IMR-90 (cell line): ENCODE measurements at regions not wholly inside any gene's neighbourhood (a gene's known extent, or its start where the extent isn't known, plus 50 kb on each side); places are given as distances from the start of the nearest gene placed in this dataset.

ENCODE experiments used
- ATAC-seq: fragments of 200-7000 bp; cut with Tn5 transposase; 2 replicates; pipeline ENCODE4 v1.9.1; 2020; ENCODE audit warnings: low read depth, mild to moderate bottlenecking, moderate library complexity
- BruUV-seq: library from RNA; stranded (reverse); fragments of 400-500 nt; replicated peaks from 2 replicates; lab custom pipeline; 2021; lab: Mats Ljungman, UMichigan
- CTCF ChIA-PET: fragments of 300-600 bp; formaldehyde crosslinking; extraction: SDS; loops from one replicate; lab custom pipeline; 2021; ENCODE audit warnings: antibody characterized with exemption; lab: Yijun Ruan, JAX
- POLR2A ChIA-PET: fragments of 300-600 bp; sonication (Branson Sonifier 250); formaldehyde crosslinking; loops from one replicate; lab custom pipeline; 2022; ENCODE audit warnings: antibody characterized with exemption; ENCODE audit not compliant: unreplicated experiment; lab: Charles Lee
- DNase-seq: peaks from one replicate; pipeline ENCODE4 v3.0.0; 2013
- H2AFZ ChIP-seq: replicated peaks from 2 replicates; pipeline ENCODE3; 2013; ENCODE audit warnings: low read length, mild to moderate bottlenecking; ENCODE audit not compliant: poor library complexity
- H2AK5ac ChIP-seq: 2 replicates; pipeline ENCODE4 v1.6.1; 2013; ENCODE audit warnings: low read depth, low read length, inconsistent platforms
- H2AK9ac ChIP-seq: replicated peaks from 2 replicates; pipeline ENCODE3; 2013; ENCODE audit warnings: mild to moderate bottlenecking, low read depth, low read length, moderate library complexity; ENCODE audit not compliant: poor library complexity
- H2BK120ac ChIP-seq: 2 replicates; pipeline ENCODE4 v1.6.1; 2013; ENCODE audit warnings: low read depth, low read length, inconsistent platforms
- H2BK15ac ChIP-seq: 3 replicates; pipeline ENCODE4 v1.6.1; 2013; ENCODE audit warnings: low read depth, low read length, inconsistent platforms
- H2BK20ac ChIP-seq: 2 replicates; pipeline ENCODE4 v1.6.1; 2013; ENCODE audit warnings: low read depth, mild to moderate bottlenecking, inconsistent platforms, low read length, moderate library complexity
- H2BK5ac ChIP-seq: 2 replicates; pipeline ENCODE4 v1.6.1; 2013; ENCODE audit warnings: mild to moderate bottlenecking, low read depth, low read length, inconsistent platforms; ENCODE audit not compliant: poor library complexity, severe bottlenecking
- H3K14ac ChIP-seq: replicated peaks from 2 replicates; pipeline ENCODE4 v1.6.1; 2013; ENCODE audit warnings: low read depth, low read length, inconsistent platforms
- H3K18ac ChIP-seq: 2 replicates; pipeline ENCODE4 v1.6.1; 2013; ENCODE audit warnings: low read depth, low read length, control low read depth
- H3K23ac ChIP-seq: 2 replicates; pipeline ENCODE4 v1.6.1; 2013; ENCODE audit warnings: low read depth, low read length, inconsistent platforms
- H3K27ac ChIP-seq: 2 replicates; pipeline ENCODE4 v1.5.1; 2013; ENCODE audit warnings: mild to moderate bottlenecking, control low read depth, low read length; ENCODE audit not compliant: insufficient read depth
- H3K27me3 ChIP-seq: 2 replicates; pipeline ENCODE4 v1.6.1; 2013; ENCODE audit warnings: low read length; ENCODE audit not compliant: control insufficient read depth, insufficient read depth
- H3K36me3 ChIP-seq: 2 replicates; pipeline ENCODE4 v1.6.1; 2013; ENCODE audit warnings: low read length, mixed read lengths; ENCODE audit not compliant: control insufficient read depth, insufficient read depth
- H3K4ac ChIP-seq: 2 replicates; pipeline ENCODE4 v1.6.1; 2013; ENCODE audit warnings: low read depth, low read length, inconsistent platforms
- H3K4me1 ChIP-seq: 2 replicates; pipeline ENCODE4 v1.6.1; 2013; ENCODE audit warnings: low read length, mixed read lengths; ENCODE audit not compliant: control insufficient read depth, insufficient read depth
- H3K4me2 ChIP-seq: 2 replicates; pipeline ENCODE4 v1.6.1; 2013; ENCODE audit warnings: low read depth, mild to moderate bottlenecking, control low read depth, low read length, moderate library complexity
- H3K4me3 ChIP-seq: 2 replicates; pipeline ENCODE4 v1.5.1; 2013; ENCODE audit warnings: low read depth, mild to moderate bottlenecking, control low read depth, low read length, moderate library complexity; ENCODE audit not compliant: insufficient read depth
- H3K56ac ChIP-seq: 2 replicates; pipeline ENCODE4 v1.6.1; 2013; ENCODE audit warnings: low read length, inconsistent platforms; ENCODE audit not compliant: insufficient read depth; ENCODE audit errors: extremely low read depth
- H3K79me1 ChIP-seq, 2 experiments: 2 replicates each; pipeline ENCODE4 v1.6.1; 2013; ENCODE audit warnings: low read length in 2 of 2, inconsistent platforms in 1 of 2, low read depth in 1 of 2
- H3K9ac ChIP-seq: 2 replicates; pipeline ENCODE4 v1.6.1; 2013; ENCODE audit warnings: low read depth, low read length, control low read depth
- H3K9me1 ChIP-seq: 2 replicates; pipeline ENCODE4 v1.6.1; 2013; ENCODE audit warnings: low read length, inconsistent platforms; ENCODE audit not compliant: insufficient read depth
- H3K9me3 ChIP-seq: 2 replicates; pipeline ENCODE4 v1.6.1; 2013; ENCODE audit warnings: low read length; ENCODE audit not compliant: control insufficient read depth, insufficient read depth
- H4K20me1 ChIP-seq: 2 replicates; pipeline ENCODE4 v1.6.1; 2013; ENCODE audit warnings: low read length, inconsistent platforms; ENCODE audit not compliant: insufficient read depth
- H4K5ac ChIP-seq: 2 replicates; pipeline ENCODE4 v1.6.1; 2013; ENCODE audit warnings: mild to moderate bottlenecking, low read depth, low read length, control low read depth
- H4K8ac ChIP-seq, 2 experiments: 2 replicates each; pipeline ENCODE4 v1.6.1; 2013; ENCODE audit warnings: low read depth in 2 of 2, low read length in 2 of 2, control low read depth in 1 of 2, inconsistent platforms in 1 of 2
- H4K91ac ChIP-seq: 2 replicates; pipeline ENCODE4 v1.6.1; 2013; ENCODE audit warnings: low read depth, low read length, inconsistent platforms; ENCODE audit not compliant: insufficient read depth
- NFE2L2 ChIP-seq: fragments of 150-350 bp; IDR thresholded peaks from 2 replicates; pipeline ENCODE4 v1.6.1; 2016; ENCODE audit warnings: low read depth, mild to moderate bottlenecking, low read length
- WGBS, 2 experiments: methylation state at CpG; one replicate each; pipeline versions ENCODE4 v1.1.5 to v1.1.7; 2013; ENCODE audit warnings: missing lambda C conversion rate in 2 of 2; ENCODE audit not compliant: insufficient read length in 1 of 2; ENCODE audit errors: extremely low coverage in 2 of 2; 5-methylcytosine and 5-hydroxymethylcytosine counted together
- dilution Hi-C: fragments of 300-500 bp; cut with HindIII; formaldehyde crosslinking; loops from one replicate; pipeline ENCODE4 v1.14.3; 2018; ENCODE audit warnings: low sequenced_read_pairs; ENCODE audit not compliant: unreplicated experiment
- in situ Hi-C: fragments of 300-500 bp; cut with MboI; formaldehyde crosslinking; loops from 3 replicates; pipeline ENCODE4 v1.14.3; 2019; ENCODE audit warnings: low sequenced_read_pairs, inconsistent platforms, mixed read lengths
- intact Hi-C: fragments of 100-400 bp; cut with micrococcal nuclease; formaldehyde crosslinking; loops from 2 replicates; pipeline ENCODE4 v1.10.0; 2022

- no peak overlapping the region for H3K4ac ChIP-seq
- DNase-seq (no peak), ATAC-seq (no peak)
- no peak overlapping the region for H3K18ac ChIP-seq
- H3K9me1 ChIP-seq, result no peaks in the 10 kb centered on the region
- dilution Hi-C loops, result no loop called here
- H3K9ac ChIP-seq, result no peak overlapping the region
- no TSS peak for BruUV-seq
- WGBS, 2 experiments, result no CpG with 5 or more reads among the region's 3 CpGs
- no peak overlapping the region for H3K4me3 ChIP-seq
- ChIA-PET CTCF (no interaction called here), POLR2A (no interaction called here)
- intact Hi-C loops, result loop anchor here (10.0 kb wide), 1 partner anchor 170 kb away; no protein-coding TSS in a partner anchor
- no peak overlapping the region for H4K5ac ChIP-seq
- no peak overlapping the region for H4K8ac ChIP-seq
- no peak overlapping the region for H2BK15ac ChIP-seq
- no peak for TF ChIP-seq NFE2L2
- no peak overlapping the region for H2AK5ac ChIP-seq
- H3K27ac ChIP-seq, result no peak overlapping the region
- no peak overlapping the region for H3K4me2 ChIP-seq
- H2AK9ac ChIP-seq, result no peak overlapping the region
- H3K27me3 ChIP-seq, result 0 out of 2 replicates have a peak, but pooled peaks cover 2% of the 10 kb centered on the region
- no peak overlapping the region for H3K23ac ChIP-seq
- no peaks in the 10 kb centered on the region for H3K79me1 ChIP-seq
- no peak overlapping the region for H2AFZ ChIP-seq
- no peak overlapping the region for H4K91ac ChIP-seq
- H2BK20ac ChIP-seq, result no peak overlapping the region
- H3K36me3 ChIP-seq, result no peaks in the 10 kb centered on the region
- no peak overlapping the region for H3K14ac ChIP-seq
- in situ Hi-C loops, result no loop called here
- H2BK5ac ChIP-seq, result no peak overlapping the region
- no peaks in the 10 kb centered on the region for H3K4me1 ChIP-seq
- no peak overlapping the region for H2BK120ac ChIP-seq
- H3K9me3 ChIP-seq, result no peaks in the 10 kb centered on the region
- H4K20me1 ChIP-seq, result no peaks in the 10 kb centered on the region
- no peak overlapping the region for H3K56ac ChIP-seq
Measured at GRCh38 chr22:22784249-22785039, 103.2 kb upstream of the IGLL5 start.
